ENCODE measurements at regions not wholly inside any gene's neighbourhood (a gene's known extent, or its start where the extent isn't known, plus 50 kb on each side); places are given as distances from the start of the nearest gene placed in this dataset.
"Not testable (repeated sequence)": the region's sequence is repeated elsewhere in the genome, so short reads cannot be mapped to it uniquely, and the experiment has no call there.

DNA sequence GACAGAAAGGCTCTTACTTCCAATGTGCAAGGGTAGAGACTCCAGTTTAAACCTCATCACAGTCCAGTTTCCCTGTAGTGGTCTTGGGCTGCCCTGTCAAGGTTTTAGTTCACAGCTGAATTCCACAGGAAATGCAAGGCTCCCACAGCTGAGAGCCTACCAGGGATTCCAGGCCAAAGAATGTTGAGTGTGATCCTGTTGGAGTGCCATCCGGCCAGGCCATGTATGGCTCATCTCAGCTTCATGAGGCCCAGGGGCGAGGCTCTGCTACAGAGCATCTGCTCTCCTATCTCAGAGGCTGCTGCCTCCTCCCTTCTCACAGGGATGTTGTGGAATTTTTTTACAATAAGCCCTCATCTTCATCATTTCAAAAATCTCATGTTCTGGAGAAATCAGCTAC lies 239.8 kb upstream of the CCL2 start:
- intact Hi-C loops (cut with micrococcal nuclease): no loop called here
- Mint-ChIP-seq H3K36me3 (ENCODE audit: insufficient read depth, unreplicated experiment) (no peaks in the 10 kb centered on the region), H3K4me3 (ENCODE audit: unreplicated experiment) (no peak overlapping the region), H3K9me3 (ENCODE audit: unreplicated experiment) (peaks cover 21% of the 10 kb centered on the region), H3K4me1 (ENCODE audit: insufficient read depth, unreplicated experiment) (no peaks in the 10 kb centered on the region), H3K27ac (ENCODE audit: low read depth, unreplicated experiment) (no peak overlapping the region), H3K27me3 (ENCODE audit: insufficient read depth, unreplicated experiment) (no peaks in the 10 kb centered on the region)
- TF ChIP-seq, protein P1, sequence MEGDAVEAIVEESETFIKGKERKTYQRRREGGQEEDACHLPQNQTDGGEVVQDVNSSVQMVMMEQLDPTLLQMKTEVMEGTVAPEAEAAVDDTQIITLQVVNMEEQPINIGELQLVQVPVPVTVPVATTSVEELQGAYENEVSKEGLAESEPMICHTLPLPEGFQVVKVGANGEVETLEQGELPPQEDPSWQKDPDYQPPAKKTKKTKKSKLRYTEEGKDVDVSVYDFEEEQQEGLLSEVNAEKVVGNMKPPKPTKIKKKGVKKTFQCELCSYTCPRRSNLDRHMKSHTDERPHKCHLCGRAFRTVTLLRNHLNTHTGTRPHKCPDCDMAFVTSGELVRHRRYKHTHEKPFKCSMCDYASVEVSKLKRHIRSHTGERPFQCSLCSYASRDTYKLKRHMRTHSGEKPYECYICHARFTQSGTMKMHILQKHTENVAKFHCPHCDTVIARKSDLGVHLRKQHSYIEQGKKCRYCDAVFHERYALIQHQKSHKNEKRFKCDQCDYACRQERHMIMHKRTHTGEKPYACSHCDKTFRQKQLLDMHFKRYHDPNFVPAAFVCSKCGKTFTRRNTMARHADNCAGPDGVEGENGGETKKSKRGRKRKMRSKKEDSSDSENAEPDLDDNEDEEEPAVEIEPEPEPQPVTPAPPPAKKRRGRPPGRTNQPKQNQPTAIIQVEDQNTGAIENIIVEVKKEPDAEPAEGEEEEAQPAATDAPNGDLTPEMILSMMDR (IDR thresholded peaks at IDR 0.05; ENCODE audit: unreplicated experiment): no peak
- DNase-seq (ENCODE audit: unreplicated experiment): no peak
- POLR2A ChIA-PET: no interaction called here
- BruUV-seq (replicated peaks): no TSS peak
- CTCF ChIA-PET: no interaction called here

- BruUV-seq (replicated peaks): no TSS peak
- intact Hi-C loops (cut with micrococcal nuclease): no loop called here
- POLR2A ChIA-PET: no interaction called here
- Mint-ChIP-seq H3K4me3 (ENCODE audit: unreplicated experiment) (no peak overlapping the region), H3K36me3 (ENCODE audit: insufficient read depth, unreplicated experiment) (no peaks in the 10 kb centered on the region), H3K27me3 (ENCODE audit: insufficient read depth, unreplicated experiment) (no peaks in the 10 kb centered on the region), H3K4me1 (ENCODE audit: insufficient read depth, unreplicated experiment) (no peaks in the 10 kb centered on the region), H3K9me3 (ENCODE audit: unreplicated experiment) (peaks cover 25% of the 10 kb centered on the region), H3K27ac (ENCODE audit: low read depth, unreplicated experiment) (no peak overlapping the region)
- TF ChIP-seq, protein P1 (IDR thresholded peaks at IDR 0.05; ENCODE audit: unreplicated experiment): no peak
- CTCF ChIA-PET: no interaction called here
- DNase-seq (ENCODE audit: unreplicated experiment): no peak
Observed at GRCh38 chr17:34024386-34024785, 230.7 kb upstream of the CCL2 start.

DNA sequence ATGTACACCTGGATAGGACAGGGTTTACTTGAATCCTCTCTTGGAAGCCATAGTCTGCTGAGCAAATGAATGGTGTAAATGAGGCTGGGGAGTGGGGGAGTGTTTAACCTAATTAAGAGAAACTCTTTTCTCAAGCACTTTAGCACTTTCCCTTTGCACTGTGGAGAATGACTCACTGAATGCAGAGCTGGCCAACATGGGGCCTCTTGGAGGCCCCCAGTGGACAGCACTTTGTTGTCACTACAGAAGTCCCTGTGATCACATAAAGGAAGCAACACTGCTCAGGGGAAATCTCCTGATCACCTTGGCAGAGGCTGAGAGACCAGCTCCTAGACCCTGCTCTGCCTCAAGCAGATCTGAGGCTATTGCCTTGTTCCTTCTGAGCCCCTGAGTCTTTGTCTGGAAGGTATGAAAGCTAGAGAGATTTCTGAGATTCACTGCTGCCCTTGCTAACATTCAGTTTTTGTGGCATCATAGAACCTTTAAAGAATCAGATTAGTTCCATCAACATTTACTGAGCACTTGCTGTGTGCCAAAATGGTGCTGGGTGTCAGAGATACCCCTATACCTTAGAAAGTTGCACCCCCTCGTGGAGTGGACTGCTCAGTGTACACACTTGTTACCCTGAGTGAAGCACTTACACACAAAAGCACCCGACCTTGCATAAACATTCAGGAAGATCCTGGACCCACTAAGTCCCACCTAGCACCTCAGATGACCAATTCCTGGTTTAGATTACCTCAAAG lies 230.1 kb upstream of the CCL2 start:
- BruUV-seq (replicated peaks): no TSS peak
- Mint-ChIP-seq H3K4me1 (ENCODE audit: insufficient read depth, unreplicated experiment) (no peaks in the 10 kb centered on the region), H3K36me3 (ENCODE audit: insufficient read depth, unreplicated experiment) (no peaks in the 10 kb centered on the region), H3K27ac (ENCODE audit: low read depth, unreplicated experiment) (no peak overlapping the region), H3K4me3 (ENCODE audit: unreplicated experiment) (no peak overlapping the region), H3K9me3 (ENCODE audit: unreplicated experiment) (peaks cover 25% of the 10 kb centered on the region), H3K27me3 (ENCODE audit: insufficient read depth, unreplicated experiment) (no peaks in the 10 kb centered on the region)
- intact Hi-C loops (cut with micrococcal nuclease): no loop called here
- CTCF ChIA-PET: no interaction called here
- DNase-seq (ENCODE audit: unreplicated experiment): no peak
- POLR2A ChIA-PET: no interaction called here
- TF ChIP-seq, protein P1 (IDR thresholded peaks at IDR 0.05; ENCODE audit: unreplicated experiment): no peak

- intact Hi-C loops (cut with micrococcal nuclease); DNase-seq (ENCODE audit: unreplicated experiment); H3K36me3 Mint-ChIP-seq (ENCODE audit: insufficient read depth, unreplicated experiment); POLR2A ChIA-PET; BruUV-seq (replicated peaks); H3K4me3 Mint-ChIP-seq (ENCODE audit: unreplicated experiment); CTCF ChIA-PET; H3K27me3 Mint-ChIP-seq (ENCODE audit: insufficient read depth, unreplicated experiment); H3K27ac Mint-ChIP-seq (ENCODE audit: low read depth, unreplicated experiment); H3K4me1 Mint-ChIP-seq (ENCODE audit: insufficient read depth, unreplicated experiment): not testable (repeated sequence)
- H3K9me3 Mint-ChIP-seq (ENCODE audit: unreplicated experiment): peaks cover 14% of the 10 kb centered on the region
Observed at GRCh38 chr17:34030601-34031000, 224.5 kb upstream of the CCL2 start.

DNA sequence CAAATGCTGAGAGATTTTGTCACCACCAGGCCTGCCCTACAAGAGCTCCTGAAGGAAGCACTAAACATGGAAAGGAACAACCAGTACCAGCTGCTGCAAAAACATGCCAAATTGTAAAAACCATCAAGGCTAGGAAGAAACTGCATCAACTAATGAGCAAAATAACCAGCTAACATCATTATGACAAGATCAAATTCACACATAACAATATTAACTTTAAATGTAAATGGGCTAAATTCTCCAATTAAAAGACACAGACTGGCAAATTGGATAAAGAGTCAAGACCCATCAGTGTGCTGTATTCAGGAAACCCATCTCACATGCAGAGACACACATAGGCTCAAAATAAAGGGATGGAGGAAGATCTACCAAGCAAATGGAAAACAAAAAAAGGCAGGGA lies 222.8 kb upstream of the CCL2 start:
- peaks cover 14% of the 10 kb centered on the region for H3K9me3 Mint-ChIP-seq (ENCODE audit: unreplicated experiment)
- POLR2A ChIA-PET; DNase-seq (ENCODE audit: unreplicated experiment); H3K27ac Mint-ChIP-seq (ENCODE audit: low read depth, unreplicated experiment); H3K27me3 Mint-ChIP-seq (ENCODE audit: insufficient read depth, unreplicated experiment); H3K4me3 Mint-ChIP-seq (ENCODE audit: unreplicated experiment); intact Hi-C loops (cut with micrococcal nuclease); H3K36me3 Mint-ChIP-seq (ENCODE audit: insufficient read depth, unreplicated experiment); H3K4me1 Mint-ChIP-seq (ENCODE audit: insufficient read depth, unreplicated experiment); CTCF ChIA-PET; BruUV-seq (replicated peaks): not testable (repeated sequence)

DNA sequence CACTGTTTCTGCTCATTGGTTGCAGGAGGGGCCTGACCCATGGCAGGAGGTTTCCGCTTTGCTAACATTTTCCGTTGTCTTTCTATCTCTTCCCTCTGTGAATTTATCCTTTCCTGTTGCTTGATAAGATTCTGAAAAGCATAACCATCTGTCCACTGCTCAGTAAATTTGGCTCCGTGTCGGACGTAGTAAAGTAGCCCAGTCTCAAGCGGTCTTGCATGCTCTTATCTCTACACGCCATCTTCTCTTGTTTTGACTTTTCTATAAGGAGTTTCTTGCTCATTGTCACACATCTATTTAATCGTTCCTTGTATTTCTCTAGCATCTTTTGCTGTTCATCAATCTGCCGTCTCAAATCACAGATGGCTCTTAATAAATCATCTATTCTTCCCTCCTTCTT lies 216.3 kb upstream of the CCL2 start:
- intact Hi-C loops (cut with micrococcal nuclease); H3K36me3 Mint-ChIP-seq (ENCODE audit: insufficient read depth, unreplicated experiment); CTCF ChIA-PET; POLR2A ChIA-PET; H3K4me3 Mint-ChIP-seq (ENCODE audit: unreplicated experiment); H3K27ac Mint-ChIP-seq (ENCODE audit: low read depth, unreplicated experiment); H3K4me1 Mint-ChIP-seq (ENCODE audit: insufficient read depth, unreplicated experiment); H3K27me3 Mint-ChIP-seq (ENCODE audit: insufficient read depth, unreplicated experiment); BruUV-seq (replicated peaks); DNase-seq (ENCODE audit: unreplicated experiment): not testable (repeated sequence)
- H3K9me3 Mint-ChIP-seq (ENCODE audit: unreplicated experiment): peaks cover 26% of the 10 kb centered on the region

DNA sequence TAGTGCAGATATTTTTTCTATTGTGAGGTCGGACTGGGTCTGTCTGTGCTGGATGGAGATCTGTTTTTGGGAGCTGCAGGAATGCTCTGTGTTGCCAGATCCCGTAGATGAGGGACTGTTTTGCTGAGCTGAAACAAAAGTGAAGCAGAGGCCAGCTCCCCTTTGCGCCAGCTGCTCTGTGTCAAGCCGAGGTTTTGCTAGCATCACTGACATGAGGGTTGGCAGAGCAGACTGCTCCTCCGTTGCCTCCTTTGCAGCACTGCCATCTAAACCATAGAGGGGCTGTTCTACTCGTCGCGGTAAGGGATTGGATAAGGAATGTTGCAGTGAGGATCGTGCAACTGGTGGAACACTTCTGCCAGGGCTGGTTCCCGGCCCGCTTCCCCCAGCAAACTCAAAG lies 215.9 kb upstream of the CCL2 start:
- POLR2A ChIA-PET; H3K36me3 Mint-ChIP-seq (ENCODE audit: insufficient read depth, unreplicated experiment); H3K4me3 Mint-ChIP-seq (ENCODE audit: unreplicated experiment); H3K27me3 Mint-ChIP-seq (ENCODE audit: insufficient read depth, unreplicated experiment); BruUV-seq (replicated peaks); H3K4me1 Mint-ChIP-seq (ENCODE audit: insufficient read depth, unreplicated experiment); intact Hi-C loops (cut with micrococcal nuclease); DNase-seq (ENCODE audit: unreplicated experiment); CTCF ChIA-PET; H3K27ac Mint-ChIP-seq (ENCODE audit: low read depth, unreplicated experiment): not testable (repeated sequence)
- peaks cover 26% of the 10 kb centered on the region for H3K9me3 Mint-ChIP-seq (ENCODE audit: unreplicated experiment)

Data from MCF 10A (cell line).